Liver (tissue), 8 donors: ENCODE measurements at regions not wholly inside any gene's neighbourhood (a gene's known extent, or its start where the extent isn't known, plus 50 kb on each side); places are given as distances from the start of the nearest gene placed in this dataset.

Source experiments
- DNase-seq: peaks from one replicate; pipeline ENCODE4 v3.0.0-alpha.2; 2017; ENCODE audit warnings: low spot score
- H3K27ac ChIP-seq, 2 donors: one replicate each; pipeline ENCODE4 v1.7.0; 2013; ENCODE audit warnings: inconsistent platforms in 2 of 2, low read length in 2 of 2, control low read depth in 1 of 2, low read depth in 1 of 2, mild to moderate bottlenecking in 1 of 2
- H3K27me3 ChIP-seq, 4 donors: one replicate each; pipeline versions ENCODE4 v1.6.1 to v1.7.0; 2013; ENCODE audit warnings: low read length in 3 of 4, inconsistent platforms in 1 of 4, mild to moderate bottlenecking in 1 of 4, moderate library complexity in 1 of 4; ENCODE audit not compliant: control insufficient read depth in 4 of 4, insufficient read depth in 4 of 4
- H3K36me3 ChIP-seq, 4 donors: one replicate each; pipeline versions ENCODE4 v1.6.1 to v1.7.0; 2013; ENCODE audit warnings: low read length in 3 of 4, mild to moderate bottlenecking in 3 of 4, low read depth in 1 of 4, moderate library complexity in 1 of 4; ENCODE audit not compliant: control insufficient read depth in 4 of 4, insufficient read depth in 3 of 4
- H3K4me1 ChIP-seq, 4 donors: one replicate each; pipeline versions ENCODE4 v1.6.1 to v1.7.0; 2013; ENCODE audit warnings: low read length in 3 of 4, mild to moderate bottlenecking in 3 of 4, moderate library complexity in 1 of 4; ENCODE audit not compliant: control insufficient read depth in 4 of 4, insufficient read depth in 4 of 4
- H3K4me3 ChIP-seq, 3 donors: one replicate each; pipeline versions ENCODE4 v1.6.1 to v1.7.0; 2013; ENCODE audit warnings: low read length in 3 of 3, control low read depth in 1 of 3, low read depth in 1 of 3, mild to moderate bottlenecking in 1 of 3
- H3K9ac ChIP-seq, 2 donors: one replicate each; pipeline ENCODE4 v1.7.0; 2013; ENCODE audit warnings: low read length in 2 of 2, mild to moderate bottlenecking in 2 of 2, moderate library complexity in 2 of 2, control low read depth in 1 of 2, low read depth in 1 of 2
- H3K9me3 ChIP-seq, 4 donors: one replicate each; pipeline versions ENCODE4 v1.6.1 to v1.7.0; 2013; ENCODE audit warnings: low read length in 3 of 4; ENCODE audit not compliant: control insufficient read depth in 4 of 4
- CTCF ChIP-seq: fragments of 150-350 bp; IDR thresholded peaks from 2 replicates; pipeline ENCODE4 v1.5.1; 2017; ENCODE audit warnings: improper control_type of control experiment, low read depth, low read length; ENCODE audit not compliant: missing input control
- EGR1 ChIP-seq, 2 donors: IDR thresholded peaks; 2 replicates each; pipeline ENCODE4 v1.6.1; 2016 to 2018; ENCODE audit warnings: antibody characterized with exemption in 2 of 2, low read depth in 2 of 2
- FOXA1 ChIP-seq: IDR thresholded peaks from 2 replicates; pipeline ENCODE4 v1.6.1; 2016; ENCODE audit warnings: antibody characterized with exemption
- FOXA2 ChIP-seq: IDR thresholded peaks from 2 replicates; pipeline ENCODE4 v1.6.1; 2016; ENCODE audit warnings: antibody characterized with exemption
- GABPA ChIP-seq, 2 donors: IDR thresholded peaks in 1 of 2; conservative IDR thresholded peaks in 1 of 2; 2 replicates each; pipeline ENCODE4 v1.6.1; 2016; ENCODE audit warnings: antibody characterized with exemption in 2 of 2, mild to moderate bottlenecking in 1 of 2, moderate library complexity in 1 of 2
- HNF4A ChIP-seq, 2 donors: conservative IDR thresholded peaks; 2 replicates each; pipeline ENCODE4 v1.6.1; 2016; ENCODE audit warnings: antibody characterized with exemption in 2 of 2, mild to moderate bottlenecking in 2 of 2
- HNF4G ChIP-seq: IDR thresholded peaks from 2 replicates; pipeline ENCODE4 v1.6.1; 2016; ENCODE audit warnings: antibody characterized with exemption
- JUND ChIP-seq, 2 donors: IDR thresholded peaks; 2 replicates each; pipeline ENCODE4 v1.6.1; 2016; ENCODE audit warnings: antibody characterized with exemption in 2 of 2
- MAX ChIP-seq: IDR thresholded peaks from 2 replicates; pipeline ENCODE4 v1.6.1; 2016; ENCODE audit warnings: antibody characterized with exemption
- NR2F2 ChIP-seq: IDR thresholded peaks from 2 replicates; pipeline ENCODE4 v1.6.1; 2016; ENCODE audit warnings: antibody characterized with exemption
- RAD21 ChIP-seq, 2 donors: IDR thresholded peaks; 2 replicates each; pipeline ENCODE4 v1.6.1; 2016; ENCODE audit warnings: antibody characterized with exemption in 2 of 2, mild to moderate bottlenecking in 2 of 2
- RXRA ChIP-seq, 2 donors: IDR thresholded peaks; 2 replicates each; pipeline ENCODE4 v1.6.1; 2017 to 2018; ENCODE audit warnings: antibody characterized with exemption in 2 of 2, mild to moderate bottlenecking in 1 of 2
- SP1 ChIP-seq: IDR thresholded peaks from 2 replicates; pipeline ENCODE4 v1.6.1; 2018; ENCODE audit warnings: antibody characterized with exemption, mild to moderate bottlenecking
- TAF1 ChIP-seq: conservative IDR thresholded peaks from 2 replicates; pipeline ENCODE4 v1.6.1; 2016; ENCODE audit warnings: antibody characterized with exemption, mild to moderate bottlenecking
- YY1 ChIP-seq: IDR thresholded peaks from 2 replicates; pipeline ENCODE4 v1.6.1; 2016; ENCODE audit warnings: antibody characterized with exemption, mild to moderate bottlenecking
- WGBS: extraction: QIAGEN DNeasy Blood & Tissue Kit; methylation state at CpG from one replicate; pipeline ENCODE4 v1.1.7; 2013; 5-methylcytosine and 5-hydroxymethylcytosine counted together
- TF ChIP-seq, protein P1 (sequence below): IDR thresholded peaks from 2 replicates; pipeline ENCODE4 v1.6.1; 2016; ENCODE audit warnings: antibody characterized with exemption, mild to moderate bottlenecking
- TF ChIP-seq, protein P2 (sequence below): IDR thresholded peaks from 2 replicates; pipeline ENCODE4 v1.6.1; 2016; ENCODE audit warnings: antibody characterized with exemption
- TF ChIP-seq, protein P3 (sequence below): IDR thresholded peaks from 2 replicates; pipeline ENCODE4 v1.6.1; 2016; ENCODE audit warnings: antibody characterized with exemption
- donor health status: healthy.
- donor health status: healthy.
- donor health status: healthy.
- donor health status: healthy.
- donor health status: healthy.

DNA sequence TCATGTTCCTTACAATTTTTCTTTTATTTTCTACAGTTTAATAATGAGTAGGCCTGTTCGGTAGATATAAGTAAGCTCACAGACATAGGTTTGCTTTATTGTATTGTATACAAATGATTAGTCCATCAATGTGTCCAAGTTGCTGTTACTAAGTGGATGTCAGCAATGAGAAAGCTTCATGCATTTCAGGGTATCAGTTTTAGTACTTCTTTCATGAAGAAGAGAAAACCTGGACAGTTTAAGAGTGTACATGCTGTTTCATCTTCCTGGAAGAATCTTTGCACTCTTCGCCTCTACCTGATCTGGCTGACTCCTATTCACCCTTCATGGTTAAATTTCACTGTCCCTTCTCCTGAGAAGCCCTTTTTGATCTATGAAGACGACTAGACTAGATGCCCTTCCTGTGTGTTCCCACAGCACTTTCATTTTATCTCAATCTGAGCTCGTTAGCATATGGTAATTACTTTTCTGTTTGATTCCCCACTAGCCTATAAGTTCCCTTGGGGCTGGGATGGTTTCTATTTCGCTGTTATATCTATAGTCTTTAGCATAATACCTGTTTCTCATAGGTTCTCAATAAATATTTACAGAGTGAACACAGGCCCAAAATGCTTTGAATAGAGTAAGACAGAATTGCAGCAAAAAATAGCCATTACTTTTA lies 70.7 kb downstream of the CETN3 start:
- WGBS = 69% methylated on average over 5 of the region's 5 CpGs
- TF ChIP-seq RXRA (IDR thresholded peaks at IDR 0.05) = no peak
- Histone ChIP-seq H3K4me3 (no peak overlapping the region), H3K27ac (no peak overlapping the region), H3K9me3 (no peaks in the 10 kb centered on the region), H3K36me3 (no peaks in the 10 kb centered on the region), H3K9ac (no peak overlapping the region), H3K27me3 (no peaks in the 10 kb centered on the region), H3K4me1 (peaks cover 0 to 7% (median 0%) of the 10 kb centered on the region in 4 donors)
- DNase-seq = no peak

DNA sequence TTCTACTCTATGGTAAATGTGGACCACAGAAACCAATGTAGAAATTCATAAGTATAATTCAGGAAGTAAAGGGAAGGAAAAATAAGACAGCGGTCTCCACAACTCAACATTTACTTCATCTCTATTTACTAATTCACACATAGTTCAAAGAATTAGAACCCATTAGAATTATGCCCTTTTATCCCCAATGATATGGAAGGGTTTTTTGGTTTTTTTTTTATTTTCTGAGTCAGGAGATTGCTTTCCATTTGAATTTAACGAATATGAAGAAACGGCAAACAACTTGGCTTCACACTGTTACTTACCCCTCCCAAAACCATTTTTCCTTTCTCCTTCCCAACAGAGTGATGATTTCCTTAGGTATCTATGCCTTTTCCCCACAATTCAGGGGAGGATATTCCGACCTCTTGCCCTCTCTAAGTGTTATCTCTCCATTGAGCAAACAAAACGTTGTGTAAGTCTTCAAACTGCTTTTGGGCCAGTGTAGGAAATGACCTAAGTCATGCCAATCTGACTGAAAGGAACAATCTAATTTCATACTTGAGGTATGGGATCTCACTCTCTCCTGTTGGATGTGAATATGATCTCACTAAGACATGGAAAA lies 72.0 kb downstream of the CETN3 start:
- Histone ChIP-seq H3K27ac (no peak overlapping the region), H3K4me1 (peaks cover 0 to 7% (median 0%) of the 10 kb centered on the region in 4 donors), H3K36me3 (no peaks in the 10 kb centered on the region), H3K4me3 (no peak overlapping the region), H3K27me3 (peaks cover 0 to under 1% (median 0%) of the 10 kb centered on the region in 4 donors), H3K9ac (no peak overlapping the region), H3K9me3 (no peaks in the 10 kb centered on the region)
- no peak for TF ChIP-seq FOXA1
- peak in 1 of 2 donors; percentile 55 for TF ChIP-seq EGR1 (IDR thresholded peaks at IDR 0.05; ENCODE audit: low read depth in 2 of 2)
- no peak for TF ChIP-seq RAD21 (IDR thresholded peaks at IDR 0.05)
- peak; percentile 77 to 85 for TF ChIP-seq HNF4A (conservative IDR thresholded peaks at IDR 0.05)
- TF ChIP-seq, protein P1, sequence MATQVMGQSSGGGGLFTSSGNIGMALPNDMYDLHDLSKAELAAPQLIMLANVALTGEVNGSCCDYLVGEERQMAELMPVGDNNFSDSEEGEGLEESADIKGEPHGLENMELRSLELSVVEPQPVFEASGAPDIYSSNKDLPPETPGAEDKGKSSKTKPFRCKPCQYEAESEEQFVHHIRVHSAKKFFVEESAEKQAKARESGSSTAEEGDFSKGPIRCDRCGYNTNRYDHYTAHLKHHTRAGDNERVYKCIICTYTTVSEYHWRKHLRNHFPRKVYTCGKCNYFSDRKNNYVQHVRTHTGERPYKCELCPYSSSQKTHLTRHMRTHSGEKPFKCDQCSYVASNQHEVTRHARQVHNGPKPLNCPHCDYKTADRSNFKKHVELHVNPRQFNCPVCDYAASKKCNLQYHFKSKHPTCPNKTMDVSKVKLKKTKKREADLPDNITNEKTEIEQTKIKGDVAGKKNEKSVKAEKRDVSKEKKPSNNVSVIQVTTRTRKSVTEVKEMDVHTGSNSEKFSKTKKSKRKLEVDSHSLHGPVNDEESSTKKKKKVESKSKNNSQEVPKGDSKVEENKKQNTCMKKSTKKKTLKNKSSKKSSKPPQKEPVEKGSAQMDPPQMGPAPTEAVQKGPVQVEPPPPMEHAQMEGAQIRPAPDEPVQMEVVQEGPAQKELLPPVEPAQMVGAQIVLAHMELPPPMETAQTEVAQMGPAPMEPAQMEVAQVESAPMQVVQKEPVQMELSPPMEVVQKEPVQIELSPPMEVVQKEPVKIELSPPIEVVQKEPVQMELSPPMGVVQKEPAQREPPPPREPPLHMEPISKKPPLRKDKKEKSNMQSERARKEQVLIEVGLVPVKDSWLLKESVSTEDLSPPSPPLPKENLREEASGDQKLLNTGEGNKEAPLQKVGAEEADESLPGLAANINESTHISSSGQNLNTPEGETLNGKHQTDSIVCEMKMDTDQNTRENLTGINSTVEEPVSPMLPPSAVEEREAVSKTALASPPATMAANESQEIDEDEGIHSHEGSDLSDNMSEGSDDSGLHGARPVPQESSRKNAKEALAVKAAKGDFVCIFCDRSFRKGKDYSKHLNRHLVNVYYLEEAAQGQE = no peak
- TF ChIP-seq, protein P2, sequence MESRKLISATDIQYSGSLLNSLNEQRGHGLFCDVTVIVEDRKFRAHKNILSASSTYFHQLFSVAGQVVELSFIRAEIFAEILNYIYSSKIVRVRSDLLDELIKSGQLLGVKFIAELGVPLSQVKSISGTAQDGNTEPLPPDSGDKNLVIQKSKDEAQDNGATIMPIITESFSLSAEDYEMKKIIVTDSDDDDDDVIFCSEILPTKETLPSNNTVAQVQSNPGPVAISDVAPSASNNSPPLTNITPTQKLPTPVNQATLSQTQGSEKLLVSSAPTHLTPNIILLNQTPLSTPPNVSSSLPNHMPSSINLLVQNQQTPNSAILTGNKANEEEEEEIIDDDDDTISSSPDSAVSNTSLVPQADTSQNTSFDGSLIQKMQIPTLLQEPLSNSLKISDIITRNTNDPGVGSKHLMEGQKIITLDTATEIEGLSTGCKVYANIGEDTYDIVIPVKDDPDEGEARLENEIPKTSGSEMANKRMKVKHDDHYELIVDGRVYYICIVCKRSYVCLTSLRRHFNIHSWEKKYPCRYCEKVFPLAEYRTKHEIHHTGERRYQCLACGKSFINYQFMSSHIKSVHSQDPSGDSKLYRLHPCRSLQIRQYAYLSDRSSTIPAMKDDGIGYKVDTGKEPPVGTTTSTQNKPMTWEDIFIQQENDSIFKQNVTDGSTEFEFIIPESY = no peak
- no peak for TF ChIP-seq GABPA (IDR thresholded peaks at IDR 0.05 in 1 of 2, conservative IDR thresholded peaks at IDR 0.05 in 1 of 2)
- no peak for TF ChIP-seq TAF1
- TF ChIP-seq RXRA (IDR thresholded peaks at IDR 0.05) = peak; percentile 58 to 62
- TF ChIP-seq NR2F2 = peak; percentile 65
- TF ChIP-seq YY1 = peak; percentile 13
- TF ChIP-seq CTCF = no peak
- peak; percentile 42 for TF ChIP-seq SP1
- TF ChIP-seq, protein P3, sequence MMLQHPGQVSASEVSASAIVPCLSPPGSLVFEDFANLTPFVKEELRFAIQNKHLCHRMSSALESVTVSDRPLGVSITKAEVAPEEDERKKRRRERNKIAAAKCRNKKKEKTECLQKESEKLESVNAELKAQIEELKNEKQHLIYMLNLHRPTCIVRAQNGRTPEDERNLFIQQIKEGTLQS = no peak
- peak in 1 of 2 donors; percentile 40 for TF ChIP-seq JUND (IDR thresholded peaks at IDR 0.05)
- TF ChIP-seq FOXA2 = no peak
- peak; percentile 65 for TF ChIP-seq MAX
- peak; percentile 44 for TF ChIP-seq HNF4G
- no peak for DNase-seq
- 48% methylated on average over 5 of the region's 5 CpGs for WGBS
